Transverse colon (tissue), 4 donors: ENCODE measurements at regions not wholly inside any gene's neighbourhood (a gene's known extent, or its start where the extent isn't known, plus 50 kb on each side); places are given as distances from the start of the nearest gene placed in this dataset.
"Not testable (repeated sequence)": the region's sequence is repeated elsewhere in the genome, so short reads cannot be mapped to it uniquely, and the experiment has no call there.

Experiments
- DNase-seq: peaks from one replicate; pipeline ENCODE4 v3.0.0-alpha.2; 2019
- H3K27ac ChIP-seq, 4 donors: fragments of 200-600 bp; sonication (generic); 2 replicates each; pipeline ENCODE4 v1.5.1; 2016 to 2018; ENCODE audit warnings: inconsistent platforms in 4 of 4
- H3K27me3 ChIP-seq: fragments of 200-600 bp; sonication (generic); 2 replicates; pipeline ENCODE4 v1.5.1; 2017; ENCODE audit warnings: inconsistent platforms
- H3K36me3 ChIP-seq, 4 donors: fragments of 200-600 bp; sonication (generic); 2 replicates each; pipeline ENCODE4 v1.5.1; 2017 to 2019; ENCODE audit warnings: inconsistent platforms in 4 of 4
- H3K4me1 ChIP-seq, 4 donors: fragments of 200-600 bp; sonication (generic); 2 replicates each; pipeline ENCODE4 v1.5.1; 2017 to 2020; ENCODE audit warnings: inconsistent platforms in 4 of 4
- H3K4me3 ChIP-seq, 4 donors: fragments of 200-600 bp; sonication (generic); 1 replicate in 1 of 4; 2 replicates in 3 of 4; pipeline versions ENCODE4 v1.5.1 to v1.6.1; 2017 to 2019; ENCODE audit warnings: inconsistent platforms in 4 of 4
- H3K9me3 ChIP-seq, 2 donors: fragments of 200-600 bp; sonication (generic); 2 replicates each; pipeline ENCODE4 v1.5.1; 2017 to 2019; ENCODE audit warnings: inconsistent platforms in 2 of 2
- CTCF ChIP-seq, 5 experiments: fragments of 200-600 bp in 3 of 5; fragments of 450-650 bp in 2 of 5; sonication (generic) in 3 of 5; IDR thresholded peaks; 1 replicate in 2 of 5; 2 replicates in 3 of 5; pipeline ENCODE4 v1.5.1; 2016 to 2017; ENCODE audit warnings: antibody characterized with exemption in 5 of 5, inconsistent platforms in 3 of 5, mild to moderate bottlenecking in 2 of 5, moderate library complexity in 1 of 5
- EP300 ChIP-seq: sonication (generic); formaldehyde crosslinking; IDR thresholded peaks from one replicate; pipeline ENCODE4 v1.6.1; 2017; ENCODE audit warnings: antibody characterized with exemption, low read depth
- POLR2A ChIP-seq: fragments of 450-650 bp; IDR thresholded peaks from one replicate; pipeline ENCODE4 v1.6.1; 2016; ENCODE audit warnings: antibody characterized with exemption, mild to moderate bottlenecking, moderate library complexity
- POLR2AphosphoS5 ChIP-seq, 3 donors: sonication (generic); formaldehyde crosslinking; IDR thresholded peaks; one replicate each; pipeline ENCODE4 v1.6.1; 2016; ENCODE audit warnings: antibody characterized with exemption in 3 of 3
- WGBS, 2 donors: methylation state at CpG; one replicate each; pipeline ENCODE4 v1.1.5; 2018; ENCODE audit warnings: low coverage in 1 of 2; 5-methylcytosine and 5-hydroxymethylcytosine counted together
- in situ Hi-C, 4 donors: fragments of 200-750 bp; cut with MboI; loops; one replicate each; pipeline versions ENCODE4 v1.15.0 to v1.15.1; 2017; ENCODE audit warnings: low sequenced_read_pairs in 3 of 4, low pct_ligation_motif_present in 1 of 4, low pct_unique_long_range_greater_than_20kb in 1 of 4
- intact Hi-C: fragments of 100-400 bp; cut with DNase I; formaldehyde crosslinking; loops from one replicate; pipeline ENCODE4 v1.15.1; 2023; ENCODE audit warnings: low total_unique reads

- no peak overlapping the region for H3K4me3 ChIP-seq
- no peaks in the 10 kb centered on the region for H3K27me3 ChIP-seq
- no peak for DNase-seq
- TF ChIP-seq CTCF (IDR thresholded peaks at IDR 0.05) (no peak), POLR2AphosphoS5 (IDR thresholded peaks at IDR 0.05) (no peak), POLR2A (no peak), EP300 (no peak)
- H3K4me1 ChIP-seq, result no peaks in the 10 kb centered on the region
- in situ Hi-C loops, result loop anchor here in 1 of 4 donors (25.0 kb wide), 1 partner anchor 468 kb away; no protein-coding TSS in a partner anchor
- 42 to 45% methylated on average over 3 to 4 of the region's 4 CpGs for WGBS, 2 donors
- intact Hi-C loops, result no loop called here
- no peaks in the 10 kb centered on the region for H3K36me3 ChIP-seq
- no peaks in the 10 kb centered on the region for H3K9me3 ChIP-seq
- no peak overlapping the region for H3K27ac ChIP-seq
Measured at GRCh38 chr3:82130046-82130445, 368.6 kb upstream of the GBE1 start.

GRCh38 chr3:82129221-82129801 is 367.9 kb upstream of the GBE1 start:
- no peak for DNase-seq
- intact Hi-C loops, result no loop called here
- H3K4me3 ChIP-seq, result no peak overlapping the region
- no peak for TF ChIP-seq POLR2AphosphoS5 (IDR thresholded peaks at IDR 0.05)
- WGBS, 2 donors, result 71 to 74% methylated on average over 2 of the region's 2 CpGs
- no peaks in the 10 kb centered on the region for H3K9me3 ChIP-seq
- H3K36me3 ChIP-seq, result no peaks in the 10 kb centered on the region
- no peak overlapping the region for H3K27ac ChIP-seq
- no peaks in the 10 kb centered on the region for H3K4me1 ChIP-seq
- in situ Hi-C loops, result loop anchor here in 1 of 4 donors (25.0 kb wide), 1 partner anchor 467 kb away; no protein-coding TSS in a partner anchor
- no peaks in the 10 kb centered on the region for H3K27me3 ChIP-seq

- 43 to 51% methylated on average over 3 to 4 of the region's 4 CpGs for WGBS, 2 donors
- intact Hi-C loops (no loop called here), in situ Hi-C loops (loop anchor here in 1 of 4 donors (25.0 kb wide), 1 partner anchor 466 kb away; no protein-coding TSS in a partner anchor)
- no peak for DNase-seq
- TF ChIP-seq POLR2A (no peak), POLR2AphosphoS5 (IDR thresholded peaks at IDR 0.05) (no peak), EP300 (no peak), CTCF (IDR thresholded peaks at IDR 0.05) (no peak)
- Histone ChIP-seq H3K36me3 (no peaks in the 10 kb centered on the region), H3K9me3 (no peaks in the 10 kb centered on the region), H3K27me3 (no peaks in the 10 kb centered on the region), H3K4me3 (no peak overlapping the region), H3K27ac (no peak overlapping the region), H3K4me1 (no peaks in the 10 kb centered on the region)
Measured at GRCh38 chr3:82128271-82128670, 366.8 kb upstream of the GBE1 start.

GRCh38 chr3:82122554-82123345 is 361.3 kb upstream of the GBE1 start:
- TF ChIP-seq POLR2AphosphoS5 (IDR thresholded peaks at IDR 0.05), result no peak
- TF ChIP-seq POLR2A, result no peak
- TF ChIP-seq EP300, result no peak
- no peaks in the 10 kb centered on the region for H3K9me3 ChIP-seq
- no peaks in the 10 kb centered on the region for H3K27me3 ChIP-seq
- 68 to 77% methylated on average over 6 to 7 of the region's 7 CpGs for WGBS, 2 donors
- DNase-seq, result no peak
- in situ Hi-C loops (no loop called here), intact Hi-C loops (no loop called here)
- no peaks in the 10 kb centered on the region for H3K4me1 ChIP-seq
- no peak overlapping the region for H3K27ac ChIP-seq
- no peak overlapping the region for H3K4me3 ChIP-seq
- H3K36me3 ChIP-seq, result no peaks in the 10 kb centered on the region

GRCh38 chr3:82114589-82114988 is 353.1 kb upstream of the GBE1 start:
- Histone ChIP-seq H3K27ac (no peak overlapping the region), H3K9me3 (no peaks in the 10 kb centered on the region), H3K27me3 (no peaks in the 10 kb centered on the region), H3K4me3 (no peak overlapping the region), H3K4me1 (no peaks in the 10 kb centered on the region), H3K36me3 (no peaks in the 10 kb centered on the region)
- WGBS, 2 donors, result 66% methylated on average over 6 of the region's 6 CpGs; no CpG with 5 or more reads in 1 of the 2 donors
- in situ Hi-C loops, result no loop called here
- TF ChIP-seq POLR2A (no peak), CTCF (IDR thresholded peaks at IDR 0.05) (no peak), POLR2AphosphoS5 (IDR thresholded peaks at IDR 0.05) (no peak), EP300 (no peak)
- intact Hi-C loops, result no loop called here
- no peak for DNase-seq

GRCh38 chr3:82110721-82111120 is 349.3 kb upstream of the GBE1 start:
- H3K4me3 ChIP-seq, H3K4me1 ChIP-seq, intact Hi-C loops, H3K9me3 ChIP-seq, H3K27ac ChIP-seq, in situ Hi-C loops, H3K27me3 ChIP-seq, DNase-seq, H3K36me3 ChIP-seq: not testable (repeated sequence)
- 87 to 91% methylated on average over 4 to 14 of the region's 14 CpGs for WGBS, 2 donors
